Epithelial cell of esophagus (primary cell): ENCODE measurements at regions not wholly inside any gene's neighbourhood (a gene's known extent, or its start where the extent isn't known, plus 50 kb on each side); places are given as distances from the start of the nearest gene placed in this dataset.
A peak's percentile ranks its signal among the peaks of the same experiment; 100 is the strongest.

ENCODE experiments used
- DNase-seq: peaks from one replicate; pipeline ENCODE4 v3.0.0; 2010; ENCODE audit warnings: low read depth
- H3K4me3 ChIP-seq: 2 replicates; pipeline ENCODE4 v1.5.1; 2011; ENCODE audit warnings: mild to moderate bottlenecking, low read length, control low read depth
- TF ChIP-seq, protein P1 (sequence below): IDR thresholded peaks from 2 replicates; pipeline ENCODE4 v1.5.1; 2011; ENCODE audit warnings: low read depth, mild to moderate bottlenecking, low read length, control low read depth, inconsistent platforms; ENCODE audit not compliant: insufficient read depth; ENCODE audit errors: missing control alignments

DNA sequence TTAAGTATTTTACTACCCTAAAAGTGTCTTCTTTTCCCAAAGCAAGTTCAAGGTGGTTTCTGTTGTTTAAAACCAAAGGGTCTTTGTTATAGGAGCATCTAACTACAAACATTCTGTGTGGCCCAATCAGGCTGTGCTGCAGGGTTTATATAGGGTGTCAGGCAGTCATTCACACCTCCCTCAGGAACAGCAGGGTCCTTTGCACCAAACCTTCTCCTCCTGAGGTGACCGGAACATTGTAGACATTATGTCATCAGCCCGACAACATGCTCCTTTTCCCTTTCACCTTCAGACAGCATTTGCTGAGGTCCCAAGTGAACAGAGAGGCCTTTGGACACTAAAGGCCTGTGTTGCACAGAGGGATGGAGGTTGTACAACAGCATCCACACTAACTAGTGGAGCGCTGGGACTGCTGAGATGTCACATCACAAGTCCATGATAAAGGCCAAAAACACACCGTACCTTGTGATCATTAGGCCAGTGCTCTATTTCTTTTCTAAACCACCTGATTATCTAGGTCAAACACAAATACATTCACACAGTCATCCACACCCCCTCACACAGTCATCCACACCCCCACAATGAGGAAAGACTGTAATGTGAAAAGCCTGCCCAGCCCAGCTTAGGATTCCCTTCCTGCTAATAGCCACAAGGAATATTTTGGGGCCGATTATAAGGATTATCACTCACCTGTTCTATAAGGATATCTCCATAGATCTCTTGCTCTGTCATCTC is 123.8 kb upstream of the VLDLR start:
- TF ChIP-seq, protein P1, sequence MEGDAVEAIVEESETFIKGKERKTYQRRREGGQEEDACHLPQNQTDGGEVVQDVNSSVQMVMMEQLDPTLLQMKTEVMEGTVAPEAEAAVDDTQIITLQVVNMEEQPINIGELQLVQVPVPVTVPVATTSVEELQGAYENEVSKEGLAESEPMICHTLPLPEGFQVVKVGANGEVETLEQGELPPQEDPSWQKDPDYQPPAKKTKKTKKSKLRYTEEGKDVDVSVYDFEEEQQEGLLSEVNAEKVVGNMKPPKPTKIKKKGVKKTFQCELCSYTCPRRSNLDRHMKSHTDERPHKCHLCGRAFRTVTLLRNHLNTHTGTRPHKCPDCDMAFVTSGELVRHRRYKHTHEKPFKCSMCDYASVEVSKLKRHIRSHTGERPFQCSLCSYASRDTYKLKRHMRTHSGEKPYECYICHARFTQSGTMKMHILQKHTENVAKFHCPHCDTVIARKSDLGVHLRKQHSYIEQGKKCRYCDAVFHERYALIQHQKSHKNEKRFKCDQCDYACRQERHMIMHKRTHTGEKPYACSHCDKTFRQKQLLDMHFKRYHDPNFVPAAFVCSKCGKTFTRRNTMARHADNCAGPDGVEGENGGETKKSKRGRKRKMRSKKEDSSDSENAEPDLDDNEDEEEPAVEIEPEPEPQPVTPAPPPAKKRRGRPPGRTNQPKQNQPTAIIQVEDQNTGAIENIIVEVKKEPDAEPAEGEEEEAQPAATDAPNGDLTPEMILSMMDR, result no peak

DNA sequence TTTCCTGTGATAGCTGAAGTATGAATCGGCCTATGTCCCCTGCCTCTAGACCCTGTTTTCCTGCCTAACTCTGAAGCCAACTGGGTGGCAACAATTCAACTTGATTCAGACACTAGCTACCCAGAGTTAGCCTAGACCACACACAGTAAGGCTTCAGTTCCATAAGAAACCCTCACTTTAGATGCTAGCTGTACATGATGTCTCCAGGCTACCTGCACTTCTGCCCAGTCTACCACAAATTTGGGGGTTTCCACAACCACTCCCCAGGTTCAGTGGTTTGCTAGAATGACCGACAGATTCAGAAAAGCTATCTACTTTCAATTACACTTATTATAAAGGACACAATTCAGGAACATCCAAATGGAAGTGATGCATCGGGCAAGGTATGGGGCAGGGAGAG is 119.4 kb upstream of the VLDLR start:
- TF ChIP-seq, protein P1, result no peak
- DNase-seq, result no peak
- no peak overlapping the region for H3K4me3 ChIP-seq

More for the DNA sequence above, 123.8 kb upstream of the VLDLR start:
- H3K4me3 ChIP-seq, result no peak overlapping the region
- no peak for DNase-seq

GRCh38 chr9:2502760-2503159 is 118.8 kb upstream of the VLDLR start:
- peak; percentile 43 for DNase-seq
- H3K4me3 ChIP-seq, result no peak overlapping the region
- TF ChIP-seq, protein P1, result no peak

DNA sequence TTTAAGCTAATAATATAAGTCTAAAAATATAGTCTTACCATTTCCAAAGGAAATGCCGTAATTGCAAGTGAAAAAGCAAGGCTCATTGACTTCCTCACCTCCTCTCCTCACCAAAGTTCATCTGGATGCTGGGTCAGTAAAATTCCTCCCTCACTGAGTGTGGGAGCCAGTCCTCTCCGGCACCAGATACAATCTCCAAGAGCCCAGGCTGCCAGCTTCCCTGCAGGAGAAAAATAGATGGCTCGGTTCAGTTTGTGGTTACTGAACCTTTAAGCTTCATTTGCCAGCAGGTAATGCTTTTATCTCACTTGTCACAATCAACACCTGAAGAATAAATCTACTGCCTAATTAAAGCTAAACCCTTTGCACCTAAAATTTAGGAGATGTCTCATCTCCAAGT is 115.3 kb upstream of the VLDLR start:
- DNase-seq, result no peak
- H3K4me3 ChIP-seq, result no peak overlapping the region
- TF ChIP-seq, protein P1, result no peak

DNA sequence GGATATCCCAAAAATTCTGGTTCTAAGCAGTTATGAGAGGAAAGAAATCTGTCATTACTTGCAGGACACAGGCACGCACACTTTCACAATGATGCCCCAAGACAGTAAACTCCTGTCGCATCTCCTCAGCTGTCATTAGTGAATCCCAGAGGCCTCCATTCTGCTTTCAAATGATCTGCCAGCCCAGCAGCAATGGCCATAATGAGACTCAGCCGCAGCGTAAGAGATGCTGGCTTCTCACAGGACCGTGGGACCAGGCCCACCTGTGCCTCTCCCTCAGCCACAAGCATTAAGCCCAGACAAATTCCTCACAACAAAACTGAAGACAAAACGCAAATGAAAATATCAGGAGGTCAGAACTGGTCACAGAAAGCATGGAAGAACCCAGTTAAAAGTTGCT is 98.0 kb upstream of the VLDLR start:
- TF ChIP-seq, protein P1, result no peak
- no peak for DNase-seq
- H3K4me3 ChIP-seq, result no peak overlapping the region

DNA sequence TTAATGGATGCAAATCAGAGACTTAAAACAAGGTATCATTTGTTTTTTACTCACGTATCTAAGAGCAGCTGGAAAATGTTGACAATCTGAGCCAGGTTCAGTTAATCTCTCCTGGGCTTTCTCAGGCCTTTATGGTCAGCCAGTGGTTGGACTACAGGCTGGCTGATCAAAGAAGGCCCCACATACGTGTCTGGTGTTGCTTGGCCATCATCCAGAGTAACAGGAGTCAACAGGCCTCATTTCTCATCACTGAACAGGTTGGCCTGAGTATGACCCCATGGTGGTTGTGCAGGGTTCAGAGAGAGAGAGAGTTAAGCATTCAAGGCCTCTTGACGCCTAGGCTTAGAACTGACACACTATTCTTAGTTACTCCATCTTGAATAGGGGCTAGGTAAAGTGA is 97.0 kb upstream of the VLDLR start:
- H3K4me3 ChIP-seq, result no peak overlapping the region
- no peak for DNase-seq
- TF ChIP-seq, protein P1, result no peak

DNA sequence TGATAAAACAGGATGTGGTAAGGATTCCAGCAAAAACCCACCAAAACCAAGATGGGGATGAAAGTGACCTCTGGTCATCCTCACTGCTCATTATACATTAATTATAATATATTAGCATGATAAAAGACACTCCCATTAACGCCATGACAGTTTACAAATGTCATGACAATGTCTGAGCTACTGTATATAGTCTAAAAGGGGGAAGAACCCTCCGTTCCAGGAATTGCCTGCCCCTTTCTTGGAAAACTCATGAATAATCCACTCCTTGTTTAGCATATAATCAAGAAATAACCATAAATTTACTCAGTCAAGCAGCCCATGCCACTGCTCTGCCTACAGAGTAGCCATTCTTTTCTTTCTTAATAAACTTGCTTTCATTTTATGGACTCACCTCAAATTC is 96.4 kb upstream of the VLDLR start:
- no peak overlapping the region for H3K4me3 ChIP-seq
- no peak for DNase-seq
- TF ChIP-seq, protein P1, result no peak
